Lung microvascular endothelial cell (primary cell): ENCODE measurements at regions not wholly inside any gene's neighbourhood (a gene's known extent, or its start where the extent isn't known, plus 50 kb on each side); places are given as distances from the start of the nearest gene placed in this dataset.

Experiments used
- DNase-seq, 2 donors: peaks; one replicate each; pipeline versions ENCODE4 v3.0.0 to v3.0.0-alpha.2; 2010; ENCODE audit warnings: low read depth in 2 of 2

DNA sequence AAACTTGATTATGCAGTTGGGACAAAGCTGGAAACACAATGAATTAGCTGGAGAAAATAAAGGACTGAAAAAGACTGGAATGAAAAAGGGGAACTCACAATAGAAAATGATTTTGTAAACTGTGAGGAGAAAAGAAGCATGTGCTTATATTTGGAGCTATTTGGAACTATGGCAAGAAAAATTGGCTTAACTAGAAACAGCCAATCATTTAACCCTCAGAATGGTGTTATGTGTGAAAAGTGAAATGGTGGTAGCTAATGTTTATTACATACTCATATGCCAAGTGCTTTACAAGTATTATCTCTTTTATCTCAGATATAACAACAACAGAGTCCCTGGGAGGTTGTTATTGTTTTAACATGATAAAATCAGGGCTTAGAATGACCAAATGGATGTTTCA is 583.1 kb upstream of the SEL1L start:
- DNase-seq: no peak

DNA sequence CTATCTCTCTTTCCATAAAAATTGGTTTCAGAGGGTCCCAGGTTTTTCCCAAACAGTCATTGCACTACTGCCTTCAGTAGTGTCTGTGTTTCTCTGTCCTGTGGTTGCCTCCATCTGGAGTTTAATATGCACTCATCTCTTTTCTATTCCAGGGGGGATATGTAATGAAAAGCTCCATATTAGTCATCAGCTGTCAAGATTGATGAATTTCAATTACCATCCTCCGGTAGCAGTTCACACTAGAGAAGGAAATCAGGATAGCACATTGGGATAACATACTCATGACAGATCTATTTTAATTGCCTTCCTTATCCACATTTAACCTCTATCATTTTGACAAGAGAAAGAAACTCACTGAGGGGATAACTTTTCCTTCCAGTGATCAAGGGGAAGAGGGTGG is 589.0 kb upstream of the SEL1L start:
- DNase-seq: no peak

DNA sequence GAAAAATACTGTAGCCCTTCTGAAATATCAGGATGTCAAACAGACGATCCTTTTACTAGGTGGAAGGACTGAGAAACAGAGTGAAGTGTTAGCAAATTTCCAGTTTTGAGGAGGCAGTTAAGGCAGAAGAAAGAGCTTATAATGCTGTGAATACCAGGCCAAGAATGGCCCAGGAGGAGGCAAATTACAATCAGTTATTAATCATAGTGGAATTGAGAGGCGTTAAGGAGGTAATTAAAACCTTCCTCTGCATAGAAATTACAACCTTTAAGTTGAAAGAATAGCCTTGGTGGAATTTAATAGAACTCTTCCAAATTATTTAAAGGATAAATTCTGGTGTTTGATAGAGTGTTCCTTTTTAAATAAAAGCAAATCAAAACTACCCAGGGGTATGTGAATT is 590.9 kb upstream of the SEL1L start:
- DNase-seq: no peak

DNA sequence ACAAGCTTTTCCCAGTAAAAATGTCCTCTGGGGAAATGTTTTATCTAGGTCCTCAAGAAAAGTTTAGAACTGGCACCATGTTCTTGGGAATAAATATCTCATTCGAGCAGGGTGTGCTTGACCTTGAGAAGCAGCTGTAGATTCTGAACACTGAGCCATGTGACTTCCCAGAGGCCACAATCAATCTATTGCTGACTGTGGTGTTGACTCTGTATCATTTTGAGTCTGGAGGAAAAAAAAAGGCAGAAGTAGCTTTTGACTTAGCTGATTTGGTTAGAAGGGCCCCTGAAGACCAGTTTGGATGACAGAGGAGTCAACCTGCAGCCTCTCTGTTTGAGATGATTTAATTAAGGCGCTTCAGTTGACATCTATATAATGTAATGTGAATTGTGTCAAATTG is 592.4 kb upstream of the SEL1L start:
- no peak for DNase-seq

DNA sequence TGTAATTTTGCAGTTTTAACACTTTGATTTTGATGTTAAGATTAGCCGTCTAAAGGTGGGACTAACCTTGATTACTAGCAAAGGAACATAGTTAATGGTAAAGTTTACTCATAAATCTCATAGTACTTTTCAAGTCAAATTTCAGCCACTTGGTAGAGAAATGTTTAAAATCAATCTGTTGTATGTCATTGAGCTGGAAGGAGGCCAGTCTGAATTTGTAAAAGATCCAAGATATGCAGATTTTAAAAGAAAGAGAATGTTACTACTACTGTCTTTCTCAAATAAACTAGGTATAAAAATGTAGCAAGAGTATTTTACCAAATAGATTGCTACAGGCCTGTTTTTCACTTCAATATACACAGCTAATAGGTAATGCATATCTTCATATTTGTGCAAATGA is 600.8 kb upstream of the SEL1L start:
- no peak for DNase-seq

DNA sequence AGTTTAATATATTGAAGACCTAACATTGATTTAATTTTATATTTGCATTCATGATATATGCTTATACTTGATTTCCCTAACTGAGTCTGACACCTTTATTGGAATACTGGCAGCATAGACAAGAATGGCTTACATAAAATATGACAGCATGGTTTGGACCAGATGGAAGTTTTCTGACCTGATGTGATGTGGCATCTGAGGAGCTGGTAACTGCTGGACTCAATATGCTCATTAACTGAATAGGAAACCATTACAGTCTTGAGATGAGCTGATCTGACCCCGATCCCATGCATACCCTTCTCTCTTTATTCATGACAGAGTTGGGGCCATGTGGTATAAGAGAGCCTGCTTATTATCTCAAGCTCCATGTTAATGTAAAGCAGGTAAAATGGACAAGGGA is 604.8 kb upstream of the SEL1L start:
- no peak for DNase-seq

DNA sequence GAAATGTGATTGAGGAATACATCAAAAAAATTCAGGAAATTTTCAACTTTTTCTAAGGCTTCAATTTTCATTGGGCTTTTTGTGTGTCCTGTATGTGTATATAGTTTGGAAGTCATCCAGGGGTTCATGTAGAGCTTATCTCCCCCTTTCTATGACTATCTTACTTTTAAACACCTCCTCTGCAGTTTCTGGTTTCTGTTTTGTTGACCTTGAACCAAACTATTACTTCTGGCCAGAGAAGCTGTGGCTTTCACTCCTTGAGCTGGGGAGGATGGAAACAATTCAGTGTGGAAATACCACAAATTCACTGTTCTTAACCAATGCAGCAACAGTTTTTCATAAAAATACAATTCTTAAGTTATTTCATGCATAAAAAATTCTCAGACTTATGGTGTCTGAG is 613.2 kb upstream of the SEL1L start:
- no peak for DNase-seq

DNA sequence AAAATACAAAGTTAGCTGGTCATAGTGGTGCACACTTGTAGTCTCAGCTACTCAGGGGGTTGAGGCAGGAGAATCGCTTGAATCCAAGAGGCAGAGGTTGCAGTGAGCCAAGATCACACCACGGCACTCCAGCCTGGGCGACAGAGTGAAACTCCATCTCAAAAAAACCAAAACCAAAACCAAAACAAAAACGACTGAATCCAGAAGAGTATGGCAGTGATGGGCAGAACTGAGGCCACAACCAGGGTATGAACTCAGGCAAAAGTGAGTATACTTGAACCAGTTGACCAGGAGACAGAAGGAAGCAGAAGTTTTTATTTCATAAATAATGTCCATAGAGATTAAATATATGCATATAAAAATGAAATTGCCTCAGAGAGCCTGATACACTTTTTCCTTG is 620.0 kb upstream of the SEL1L start:
- no peak for DNase-seq

DNA sequence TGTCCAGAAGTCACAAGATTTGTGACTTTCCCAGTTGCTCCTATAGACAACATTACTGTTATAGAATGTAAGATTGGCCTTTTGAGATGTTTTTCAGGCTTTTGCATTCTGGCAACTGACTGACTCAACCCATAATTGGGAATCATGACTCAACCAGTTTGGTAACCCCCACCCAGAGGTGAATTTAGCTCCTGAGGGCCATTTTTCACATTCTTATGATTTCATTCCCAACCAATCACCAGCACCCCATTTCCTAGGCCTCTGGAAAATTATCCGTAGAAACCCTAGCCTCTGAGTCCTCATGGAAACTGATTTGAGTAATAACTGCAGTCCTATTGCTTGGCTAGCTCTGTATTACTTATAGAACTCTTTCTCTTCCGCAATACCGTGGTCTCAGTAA is 626.0 kb upstream of the SEL1L start:
- DNase-seq: no peak

DNA sequence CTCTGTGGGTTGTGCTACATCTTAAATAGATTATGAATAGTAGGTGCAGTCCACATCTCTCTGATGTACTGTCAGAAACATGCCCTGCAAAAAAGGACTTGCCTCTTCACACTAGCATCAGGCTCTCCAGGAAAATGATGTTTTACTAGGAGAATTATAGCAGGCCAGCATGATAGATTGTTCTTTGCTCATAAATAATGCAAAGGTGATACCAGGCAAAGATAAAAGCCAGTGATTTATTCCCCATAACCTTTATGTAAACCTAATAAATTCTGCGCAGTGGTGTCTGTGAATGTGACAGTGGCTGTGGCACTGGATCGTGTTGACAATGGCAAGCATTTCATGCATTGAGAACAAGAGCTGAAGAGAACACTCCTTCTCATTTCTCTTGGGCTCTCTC is 646.5 kb upstream of the SEL1L start:
- no peak for DNase-seq

DNA sequence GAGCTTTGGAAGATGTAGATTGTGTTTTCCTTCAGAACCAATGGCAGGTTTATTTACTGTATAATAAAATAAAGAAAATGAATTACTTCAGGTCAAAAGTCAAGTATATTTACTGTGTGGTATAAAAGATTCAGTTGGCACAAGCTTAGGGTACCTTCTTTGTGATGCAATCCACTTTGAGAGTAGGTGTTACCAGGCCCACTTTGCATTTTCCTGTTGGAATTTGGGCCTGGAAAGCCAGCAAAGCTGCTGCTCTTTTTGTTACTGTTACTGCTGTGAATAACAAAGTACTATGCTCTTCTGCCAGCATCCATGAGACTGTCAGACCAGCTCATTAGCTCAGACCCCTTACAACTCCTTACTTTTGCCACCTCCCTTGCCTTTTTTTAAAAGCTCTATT is 649.0 kb upstream of the SEL1L start:
- no peak for DNase-seq

DNA sequence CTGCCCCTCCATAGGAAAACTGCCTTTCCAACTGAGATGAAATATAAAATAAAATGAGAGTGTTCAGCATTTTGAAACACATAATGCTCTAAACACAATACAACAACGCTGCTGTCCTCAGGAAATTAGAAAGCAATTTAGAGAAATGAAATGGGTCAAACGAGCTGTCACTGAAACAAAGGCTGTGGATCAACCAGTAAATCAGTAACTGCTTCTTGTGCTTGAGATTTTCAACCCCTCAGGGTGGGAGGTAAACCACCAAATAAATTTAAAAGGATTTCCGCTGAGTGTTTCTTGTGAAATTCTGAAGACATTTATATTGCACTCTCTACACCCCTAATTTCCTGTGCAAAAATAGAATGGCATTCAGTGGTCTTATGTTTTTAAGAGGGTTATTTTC is 657.1 kb upstream of the SEL1L start:
- DNase-seq: no peak

DNA sequence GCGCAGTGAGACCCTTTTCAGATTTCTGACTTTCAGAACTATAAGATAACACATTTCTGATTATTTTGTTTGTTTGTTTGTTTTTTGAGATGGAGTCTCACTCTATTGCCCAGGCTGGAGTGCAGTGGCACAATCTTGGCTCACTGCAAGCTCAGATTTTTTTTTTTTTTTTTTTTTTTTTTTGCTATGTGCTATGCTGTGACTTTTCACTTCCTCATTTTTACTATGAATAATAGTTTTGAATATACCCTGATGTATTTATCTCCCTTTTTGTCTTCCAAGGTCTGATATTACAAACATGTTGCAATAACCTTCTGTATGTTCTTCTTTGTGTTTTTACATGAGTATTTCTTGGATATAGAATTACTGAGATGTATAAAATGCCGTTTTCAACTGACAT is 658.7 kb upstream of the SEL1L start:
- no peak for DNase-seq

DNA sequence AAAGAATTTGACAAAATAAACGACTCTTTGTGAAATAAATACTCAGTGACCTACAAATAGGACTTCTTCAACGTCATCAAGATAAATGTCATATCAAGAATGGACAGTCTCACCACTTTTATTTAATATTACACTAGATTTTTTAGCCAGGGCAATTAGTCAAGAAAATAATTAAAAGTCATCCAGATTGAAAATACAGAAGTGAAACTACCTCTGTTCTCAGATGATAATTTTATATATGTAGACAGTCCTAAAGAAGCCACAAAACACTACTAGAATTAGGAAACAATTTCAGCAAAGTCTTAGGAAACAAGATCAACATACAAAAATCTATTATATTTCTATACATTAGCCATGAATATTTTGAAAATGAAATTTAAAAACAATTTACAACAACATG is 689.6 kb upstream of the SEL1L start:
- DNase-seq: no peak

DNA sequence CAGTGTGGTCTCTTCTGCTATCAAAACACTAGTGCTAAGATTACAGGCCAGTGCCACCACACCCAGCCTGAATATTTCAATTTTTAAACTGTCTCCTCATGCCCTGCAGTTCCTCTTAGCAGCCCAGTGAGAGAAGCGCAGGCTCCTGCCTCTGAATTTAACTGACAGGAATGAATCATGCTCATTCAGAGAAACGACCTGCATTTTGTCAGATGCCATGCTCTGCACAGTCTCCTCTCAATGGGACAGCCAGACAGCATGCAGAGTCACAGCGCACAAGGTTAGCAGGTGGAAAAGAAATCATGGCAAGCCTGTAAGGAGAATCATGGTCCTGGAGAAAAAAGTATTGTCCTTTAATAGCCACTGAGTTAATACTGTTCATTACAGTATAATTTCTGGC is 691.0 kb upstream of the SEL1L start:
- no peak for DNase-seq

DNA sequence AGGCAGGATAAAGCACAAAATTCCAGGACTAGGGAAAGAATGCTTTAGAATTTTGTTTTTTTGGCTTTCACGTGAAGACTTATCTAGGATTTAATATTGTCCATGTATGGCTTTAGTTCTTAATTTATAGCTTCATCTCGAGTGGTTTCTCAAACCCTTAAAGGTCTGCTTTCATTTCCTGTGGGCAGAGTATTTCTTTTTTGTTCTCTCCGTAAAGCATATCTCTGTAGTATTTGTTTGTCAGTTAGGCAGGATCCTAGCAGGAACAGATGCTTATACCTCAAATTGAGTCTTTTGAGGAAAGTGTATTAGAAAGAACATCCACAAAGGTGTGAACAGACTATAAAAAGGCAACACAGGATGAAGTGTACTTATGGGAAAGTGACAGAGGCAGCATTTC is 697.1 kb upstream of the SEL1L start:
- no peak for DNase-seq

DNA sequence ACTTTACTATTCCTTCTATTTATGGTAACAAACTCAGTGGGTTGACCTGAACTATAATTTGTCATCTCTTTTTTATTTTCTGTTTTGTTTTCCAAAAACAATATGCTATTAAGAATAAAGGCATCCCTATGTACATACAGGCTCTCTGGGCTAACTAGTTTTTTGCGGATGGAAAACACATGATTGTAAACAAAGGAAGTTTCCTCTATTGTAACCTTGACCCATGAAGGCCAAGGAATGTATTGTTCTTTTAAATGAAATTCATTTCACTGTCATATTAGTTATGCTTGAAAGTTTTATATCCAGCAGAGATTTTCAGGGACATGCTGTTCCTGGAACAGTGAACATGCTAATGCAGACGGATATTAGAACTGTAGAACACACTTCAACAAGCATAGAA is 705.0 kb upstream of the SEL1L start:
- DNase-seq: no peak

DNA sequence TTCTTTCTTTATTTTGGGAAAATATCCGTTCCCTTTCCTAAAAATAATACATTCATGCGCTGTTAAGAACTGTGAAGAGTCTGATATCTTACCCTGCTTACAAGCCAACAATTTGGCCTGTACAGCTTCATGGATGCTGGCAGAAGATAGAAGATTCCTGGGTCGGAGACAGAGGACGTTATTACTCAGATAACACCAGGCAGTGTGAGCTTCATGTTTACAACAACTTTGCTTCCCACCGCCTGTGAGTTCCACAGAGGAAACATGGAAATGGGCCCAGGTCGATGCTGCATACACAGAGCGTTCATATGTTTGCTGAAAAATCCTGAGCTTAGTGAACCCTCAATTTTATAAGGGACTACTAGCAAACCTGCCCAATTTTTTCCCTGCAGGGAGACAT is 705.6 kb upstream of the SEL1L start:
- no peak for DNase-seq

DNA sequence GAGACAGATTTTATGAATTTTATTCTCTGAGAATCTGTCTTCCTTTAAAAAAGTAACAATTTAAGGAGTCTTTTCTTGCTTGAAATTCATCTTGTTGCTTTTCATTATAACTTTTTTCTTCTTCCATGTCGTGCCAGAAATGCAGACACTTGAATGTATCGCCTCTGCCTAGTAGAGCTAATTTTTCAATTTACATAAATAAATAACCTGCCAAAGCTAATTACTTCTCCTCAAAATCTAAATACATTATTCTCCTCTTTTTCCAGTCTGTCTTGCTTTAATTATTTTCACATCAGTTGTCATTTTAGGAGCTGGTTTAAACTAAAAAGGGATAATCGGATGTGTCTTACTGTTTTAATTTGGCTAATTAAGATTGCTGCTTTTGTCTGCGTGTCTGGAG is 711.1 kb upstream of the SEL1L start:
- no peak for DNase-seq

DNA sequence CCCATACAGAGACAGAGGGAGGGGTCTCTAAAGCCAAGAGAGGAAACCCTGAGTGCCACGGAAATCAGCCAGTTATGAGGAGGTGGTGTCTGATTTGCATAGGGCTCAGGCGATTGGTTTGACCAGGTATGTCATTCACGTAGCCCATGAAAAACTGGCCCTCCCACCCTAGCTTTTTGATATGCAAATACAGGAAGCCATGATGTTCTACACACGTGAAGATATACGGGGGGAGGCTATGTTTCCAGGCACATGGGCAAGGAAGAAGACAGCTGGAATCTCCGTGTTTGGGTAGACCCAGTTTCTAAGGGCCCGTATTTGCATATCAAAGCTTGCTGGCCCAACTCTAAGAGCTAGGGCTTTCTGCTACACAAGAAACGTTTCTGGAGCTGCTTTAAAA is 717.8 kb upstream of the SEL1L start:
- no peak for DNase-seq

DNA sequence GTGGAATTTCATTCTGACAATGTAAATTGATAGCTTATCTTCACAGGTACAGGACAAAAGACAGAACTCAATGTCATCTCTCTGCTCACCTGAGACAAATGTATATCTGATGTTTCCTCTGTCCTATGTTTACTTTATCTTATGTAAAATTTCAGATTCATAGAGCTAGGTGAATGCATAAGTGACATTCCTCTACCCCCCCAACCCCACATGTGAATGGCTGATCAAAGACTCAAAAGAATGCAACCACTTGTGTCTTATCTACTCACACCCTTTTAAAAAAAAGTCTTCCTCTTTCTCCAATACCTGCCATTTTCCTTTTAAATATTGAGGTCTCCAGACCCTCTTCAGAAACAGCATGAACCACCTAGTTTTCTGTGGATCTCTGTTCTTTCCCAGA is 736.6 kb upstream of the SEL1L start:
- DNase-seq: no peak

DNA sequence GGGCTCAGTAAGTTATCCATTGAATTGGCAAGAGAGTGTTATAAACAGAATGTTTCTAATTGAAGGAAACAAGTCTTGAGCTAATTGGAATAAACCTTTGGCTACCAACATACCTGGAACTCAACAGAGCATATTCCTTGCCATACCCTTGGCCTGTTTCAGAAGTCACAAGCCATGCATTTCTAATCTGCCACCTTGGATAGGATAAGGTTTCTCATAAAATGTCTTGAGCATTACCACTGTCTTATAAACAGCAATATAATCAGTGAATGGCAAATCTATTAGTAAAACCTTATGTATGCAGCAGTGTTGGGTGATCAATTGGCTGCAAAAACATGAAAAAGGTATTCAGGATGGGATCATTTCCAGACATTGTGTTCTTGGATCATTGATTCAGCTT is 765.2 kb upstream of the SEL1L start:
- DNase-seq: no peak

DNA sequence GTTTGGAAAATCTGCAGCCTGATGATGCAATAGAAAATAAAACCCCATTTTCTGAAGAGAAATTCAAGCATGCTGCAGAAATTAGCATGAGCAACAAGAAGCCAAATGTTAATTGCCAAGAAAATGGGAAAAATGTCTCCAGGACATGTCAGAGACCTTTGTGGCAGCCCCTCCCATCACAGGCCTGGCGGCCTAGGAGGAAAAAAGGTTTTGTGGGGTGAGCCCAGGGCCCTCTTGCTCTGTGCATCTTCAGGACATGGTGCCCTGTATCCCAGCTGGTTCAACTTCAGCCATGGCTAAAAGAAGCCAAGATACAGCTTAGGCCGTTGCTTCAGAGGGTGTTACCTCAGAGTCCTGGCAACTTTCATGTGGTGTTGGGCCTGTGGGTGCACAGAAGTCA is 775.5 kb upstream of the SEL1L start:
- DNase-seq: no peak

DNA sequence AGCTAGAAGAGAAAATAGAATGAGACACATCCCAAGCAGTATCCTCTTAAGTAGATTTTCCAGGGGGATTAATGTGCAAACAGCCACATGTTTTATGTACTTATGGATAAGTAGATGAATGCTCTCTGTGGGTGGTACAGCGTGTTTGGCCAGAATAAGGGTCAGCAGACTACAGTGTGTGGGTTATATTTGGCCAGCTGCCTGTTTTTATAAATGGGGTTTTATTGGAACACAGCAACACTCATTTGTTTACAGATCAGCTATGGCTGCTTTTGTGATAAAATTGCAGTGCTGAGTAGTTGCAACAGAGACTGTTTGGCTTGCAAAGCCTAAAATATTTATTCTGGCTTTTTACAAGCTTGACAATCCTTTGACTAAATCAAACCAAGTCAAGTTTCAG is 780.2 kb upstream of the SEL1L start:
- no peak for DNase-seq

DNA sequence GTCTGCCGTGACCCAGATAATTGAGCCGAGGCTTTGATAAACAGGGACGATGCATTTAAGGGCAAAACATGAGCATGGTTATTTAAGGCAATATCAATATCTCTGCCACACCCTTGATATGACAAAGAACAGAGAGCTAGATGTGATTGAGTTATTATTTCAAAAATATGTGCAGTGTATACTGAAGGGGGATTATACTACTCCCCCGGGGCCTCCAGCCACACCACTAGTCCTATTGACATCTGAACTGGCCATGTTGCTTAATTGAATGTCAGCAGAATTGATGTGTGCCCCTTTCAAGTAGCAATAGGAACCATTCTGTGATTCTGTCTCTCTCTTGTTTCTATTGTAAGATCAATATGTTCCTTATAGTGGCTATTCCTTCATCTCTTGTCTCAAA is 794.8 kb upstream of the SEL1L start:
- DNase-seq: no peak
